Astrocyte of the cerebellum (primary cell): ENCODE measurements at regions not wholly inside any gene's neighbourhood (a gene's known extent, or its start where the extent isn't known, plus 50 kb on each side); places are given as distances from the start of the nearest gene placed in this dataset.
"Not testable (repeated sequence)": the region's sequence is repeated elsewhere in the genome, so short reads cannot be mapped to it uniquely, and the experiment has no call there.

Source experiments
- DNase-seq: peaks from one replicate; pipeline ENCODE4 v3.0.0-alpha.2; 2011; ENCODE audit warnings: low read depth
- H3K4me3 ChIP-seq: 2 replicates; pipeline ENCODE4 v1.5.1; 2011; ENCODE audit warnings: mild to moderate bottlenecking, low read depth, low read length, moderate library complexity
- in situ Hi-C: cut with HindIII; loops from 2 replicates; pipeline ENCODE4 v1.10.0; 2017; ENCODE audit warnings: low sequenced_read_pairs
- TF ChIP-seq, protein P1 (sequence below): IDR thresholded peaks from 2 replicates; pipeline ENCODE4 v1.5.1; 2012; ENCODE audit warnings: low read length, low read depth, moderate library complexity, mild to moderate bottlenecking; ENCODE audit errors: missing control alignments

DNA sequence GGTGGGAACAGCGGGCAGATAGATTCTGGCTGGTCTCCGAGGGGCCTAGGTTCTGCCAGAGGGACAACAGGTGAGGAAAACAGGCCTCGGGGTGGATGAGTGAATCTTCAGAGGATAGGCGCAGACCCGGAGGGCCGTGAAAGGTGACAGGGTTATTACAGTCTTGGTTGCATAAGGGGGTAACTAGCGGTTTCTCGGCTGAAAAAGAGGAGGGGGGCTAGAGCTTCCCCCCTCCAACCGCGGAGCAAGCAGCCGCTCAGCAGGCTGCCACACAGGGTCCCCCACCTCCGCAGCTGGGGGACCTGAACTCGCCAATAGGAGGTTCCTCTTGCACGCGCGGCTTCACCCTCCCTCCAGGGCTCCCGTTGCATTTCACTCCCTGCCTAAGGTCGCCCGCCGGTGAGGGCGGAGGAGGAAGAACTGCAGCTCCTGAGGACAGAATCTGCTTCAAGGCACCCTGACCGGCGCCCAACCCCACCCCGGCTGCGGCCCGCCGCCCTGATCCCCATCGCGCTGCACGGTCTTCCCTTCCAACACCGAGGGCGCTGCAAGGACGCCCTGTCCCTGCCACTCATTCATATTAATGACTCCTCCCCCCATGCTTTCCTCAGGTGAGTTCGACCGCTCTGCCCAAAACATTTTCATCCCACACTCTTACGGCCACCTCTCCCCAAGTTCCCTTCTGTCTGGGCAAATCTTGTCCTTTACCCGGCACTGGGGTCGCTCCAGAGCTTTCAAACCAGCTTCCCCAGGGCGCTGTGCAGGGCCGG, 174.3 kb downstream of the SPATA31A6 start:
- H3K4me3 ChIP-seq, DNase-seq, in situ Hi-C loops: not testable (repeated sequence)

DNA sequence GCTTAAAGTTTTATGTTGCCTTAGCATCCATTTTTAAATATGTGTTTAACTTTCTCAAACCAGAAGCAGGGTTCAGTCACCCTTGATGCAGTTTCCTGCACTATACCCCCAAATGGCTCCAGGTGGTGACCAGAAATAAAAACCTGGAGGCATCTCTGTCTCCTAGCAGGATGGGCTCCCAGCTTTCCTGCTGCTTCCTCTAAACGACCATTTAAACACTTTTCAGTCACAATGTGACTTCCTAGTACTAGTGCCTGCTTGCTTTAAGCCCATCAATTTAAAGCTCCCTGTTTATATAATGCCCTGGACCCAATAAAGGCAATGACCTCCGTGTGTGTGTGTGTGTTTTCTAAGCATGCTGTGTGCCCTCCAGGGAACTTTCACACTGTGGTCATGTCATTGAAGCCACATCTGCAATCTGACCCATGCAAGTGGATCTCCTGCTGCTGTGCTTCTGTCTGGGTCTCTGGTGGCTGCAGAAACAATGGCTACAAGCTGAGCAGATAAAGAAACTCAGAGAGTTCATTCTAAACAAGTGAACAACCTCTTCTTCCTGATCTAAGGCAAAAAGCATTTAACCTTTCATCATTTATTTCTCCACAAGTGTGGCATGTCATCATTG, 175.3 kb downstream of the SPATA31A6 start:
- DNase-seq, in situ Hi-C loops, H3K4me3 ChIP-seq: not testable (repeated sequence)

DNA sequence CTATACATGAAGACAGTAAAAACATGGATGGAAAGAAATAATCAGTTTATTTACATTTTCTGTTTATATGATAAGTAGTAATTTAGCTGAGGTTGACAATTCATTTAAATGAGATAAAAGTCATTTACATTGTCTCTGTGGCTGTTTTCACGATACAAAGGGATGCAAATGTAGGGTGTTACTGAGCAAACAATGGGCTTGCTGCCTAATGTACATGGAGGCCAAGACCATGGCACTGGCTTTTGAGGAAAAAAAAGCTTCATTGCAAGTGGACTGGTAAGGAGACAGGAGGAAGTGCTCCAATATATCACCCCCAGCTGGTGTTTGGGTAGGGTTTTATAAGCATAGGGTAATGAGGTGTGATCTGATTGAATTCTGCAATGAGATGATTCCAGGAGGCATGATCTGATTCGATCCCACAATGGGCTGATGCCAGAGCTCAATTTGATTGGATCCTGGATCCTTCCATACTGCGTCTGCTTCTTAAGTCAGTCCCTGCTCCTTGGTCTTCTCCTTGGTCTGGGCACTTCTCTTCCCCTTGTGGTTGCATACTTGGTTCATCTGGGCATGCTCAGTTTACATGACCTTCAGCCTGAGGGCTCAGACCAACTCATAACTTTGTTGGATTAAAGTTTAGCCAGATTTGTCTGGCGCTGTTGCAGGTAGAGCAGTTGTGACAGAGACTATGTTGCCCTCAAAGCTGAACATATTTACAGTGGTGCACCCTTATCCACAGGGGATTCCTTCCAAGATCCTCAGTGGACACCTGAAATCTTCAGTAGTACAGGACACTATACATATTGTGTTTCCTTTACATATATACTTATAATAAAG, 181.2 kb downstream of the SPATA31A6 start:
- DNase-seq, in situ Hi-C loops, H3K4me3 ChIP-seq: not testable (repeated sequence)

DNA sequence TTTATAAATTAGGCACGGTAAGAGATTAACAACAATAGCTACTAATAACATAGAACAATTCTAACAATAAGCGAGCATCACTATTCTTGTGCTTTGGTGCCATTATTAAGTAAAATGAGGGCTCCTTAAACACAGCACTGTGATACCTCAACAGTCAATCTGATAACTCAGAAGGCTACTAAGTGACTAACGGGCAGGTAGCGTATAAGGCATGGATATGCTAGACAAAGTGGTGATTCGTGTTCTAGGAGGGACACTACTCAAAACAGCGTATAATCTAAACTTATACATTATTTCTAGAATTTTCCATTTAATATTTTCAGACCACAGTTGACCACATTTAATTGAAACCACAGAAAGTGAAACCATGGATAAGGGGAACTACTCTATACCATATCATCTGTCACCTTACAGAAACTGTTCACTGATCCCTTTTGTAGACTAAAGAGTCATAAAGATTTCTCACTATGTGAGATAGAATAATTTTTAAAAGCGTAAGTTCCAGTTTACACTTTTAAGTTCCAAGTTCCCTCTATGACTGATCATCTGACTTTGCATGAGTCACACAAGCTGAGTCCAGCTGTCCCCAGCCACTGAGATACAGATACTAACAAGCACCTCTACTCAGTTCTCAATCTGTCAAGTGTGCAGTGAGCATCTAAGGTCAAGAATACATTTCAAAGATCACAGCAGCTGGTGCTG, 181.9 kb downstream of the SPATA31A6 start:
- H3K4me3 ChIP-seq, DNase-seq, in situ Hi-C loops: not testable (repeated sequence)

DNA sequence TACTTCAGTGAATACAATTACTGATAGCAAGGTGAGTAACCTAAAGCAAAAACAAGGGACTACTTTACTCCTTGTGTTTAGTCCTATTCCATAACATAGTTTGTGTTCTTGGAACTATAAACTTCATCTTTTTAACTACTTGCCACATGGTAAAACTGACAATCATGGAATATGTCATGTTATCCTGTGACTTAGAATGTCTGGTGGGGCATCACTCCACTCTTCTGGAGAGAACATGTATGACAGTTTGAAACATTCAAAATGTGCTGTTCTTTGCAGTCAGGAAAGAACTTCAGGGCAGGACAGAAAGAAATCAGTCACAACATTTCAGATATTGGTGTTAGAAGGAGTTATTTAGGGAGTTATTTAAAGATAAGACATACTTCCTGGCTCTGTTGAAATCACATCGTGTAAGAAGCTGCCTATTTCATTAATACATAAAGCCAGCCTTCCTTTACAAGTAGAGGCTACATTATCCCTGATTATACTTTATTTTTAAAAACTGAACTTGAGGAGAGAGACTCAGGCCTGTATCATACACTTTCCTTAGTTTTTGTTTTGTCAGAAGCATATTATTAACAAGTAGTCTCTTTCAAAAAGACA, 184.9 kb downstream of the SPATA31A6 start:
- in situ Hi-C loops, H3K4me3 ChIP-seq, DNase-seq: not testable (repeated sequence)

DNA sequence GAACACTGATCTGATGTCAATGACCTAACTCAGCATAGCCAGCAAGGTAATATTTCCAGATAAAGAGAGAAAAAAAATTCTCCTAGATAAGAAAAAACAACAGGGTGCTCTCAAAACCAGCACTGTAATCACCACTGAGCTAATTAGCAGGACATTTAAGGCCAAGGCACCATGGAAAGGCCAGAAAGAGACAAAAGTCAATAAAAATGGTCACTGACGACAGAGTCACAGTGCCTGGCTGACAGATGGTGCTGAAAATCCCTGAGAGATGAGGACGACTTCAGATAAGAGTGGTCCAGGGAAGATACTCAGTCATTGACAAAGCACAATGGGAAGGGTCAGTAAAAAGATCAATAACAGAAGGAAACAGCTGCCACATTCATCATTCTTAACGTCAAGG, 186.7 kb downstream of the SPATA31A6 start:
- in situ Hi-C loops, DNase-seq, H3K4me3 ChIP-seq: not testable (repeated sequence)

DNA sequence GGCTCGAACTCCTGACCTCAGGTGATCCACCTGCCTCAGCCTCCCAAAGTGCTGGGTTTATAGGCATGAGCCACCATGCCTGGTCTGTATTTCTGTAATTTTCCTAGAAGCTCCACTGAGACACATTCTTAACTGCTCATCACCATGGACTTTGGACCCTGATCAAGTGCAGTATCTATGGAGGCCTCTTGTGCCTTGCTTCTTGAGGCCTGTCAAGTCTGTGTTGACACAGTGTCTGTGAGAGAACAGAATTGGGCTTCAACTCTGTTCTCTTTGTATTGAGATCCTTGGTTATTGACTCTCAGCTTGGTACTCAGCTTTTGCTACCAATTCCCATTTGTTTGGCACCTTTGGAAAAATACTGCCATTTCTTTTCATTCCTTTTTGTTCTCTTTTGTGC, 188.0 kb downstream of the SPATA31A6 start:
- H3K4me3 ChIP-seq, DNase-seq, in situ Hi-C loops: not testable (repeated sequence)

DNA sequence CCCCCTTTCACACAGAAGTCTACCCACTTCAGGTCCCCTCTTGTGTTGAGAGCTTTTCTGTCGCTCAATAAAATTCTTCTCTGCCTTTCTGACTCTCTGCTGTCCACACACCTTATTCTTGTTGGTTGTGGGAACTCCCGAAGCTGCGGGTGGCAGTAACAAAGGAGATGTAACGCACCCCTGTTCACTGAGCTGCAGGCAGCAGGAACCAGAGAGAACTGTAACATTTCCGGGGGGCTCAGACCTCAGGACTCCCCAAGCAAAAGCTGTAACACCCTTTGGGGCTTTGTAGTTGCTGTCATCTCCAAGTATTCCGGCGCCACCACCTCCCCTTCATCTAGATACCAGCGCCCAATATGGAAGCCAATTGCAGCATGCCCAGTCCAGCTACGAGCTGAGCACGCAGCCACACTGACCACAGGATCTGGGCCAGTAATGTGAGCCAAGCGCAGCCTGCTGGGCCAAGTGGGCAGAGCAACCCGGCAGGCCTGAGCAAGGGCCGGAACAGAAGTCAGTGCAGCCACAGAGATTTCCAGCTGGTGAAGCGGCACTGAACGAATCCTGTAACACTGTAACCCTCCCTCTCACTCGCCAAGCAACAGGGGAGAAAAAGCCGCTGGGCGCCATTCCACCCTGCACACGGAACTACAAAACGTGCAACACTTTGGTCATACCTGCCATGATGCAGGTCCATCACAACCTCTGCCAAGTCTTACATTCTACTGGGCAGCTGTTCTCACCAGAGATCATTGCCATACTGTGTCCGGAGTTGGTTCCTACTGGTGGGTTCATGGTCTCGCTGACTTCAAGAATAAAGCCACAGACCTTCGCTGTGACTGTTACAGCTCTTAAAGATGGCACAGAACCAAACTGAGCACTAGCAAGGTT, 194.3 kb downstream of the SPATA31A6 start:
- H3K4me3 ChIP-seq, in situ Hi-C loops, DNase-seq: not testable (repeated sequence)

DNA sequence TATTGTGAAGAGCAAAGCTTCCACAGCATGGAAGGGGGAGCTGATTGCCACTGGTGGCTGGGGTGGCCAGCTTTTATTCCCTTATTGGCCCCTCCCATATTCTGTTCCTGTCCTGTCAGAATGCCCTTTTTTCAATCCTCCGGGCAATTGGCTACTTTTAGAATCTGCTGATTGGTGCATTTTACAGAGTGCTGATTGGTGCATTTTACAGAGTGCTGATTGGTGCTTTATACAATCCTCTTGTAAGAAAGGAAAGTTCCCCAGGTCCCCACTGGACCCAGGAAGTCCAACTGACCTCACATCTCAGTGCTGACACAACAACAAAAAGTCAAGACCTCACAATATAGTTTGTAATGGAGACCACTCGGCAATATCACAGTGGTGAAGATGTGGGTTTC, 195.0 kb downstream of the SPATA31A6 start:
- TF ChIP-seq, protein P1, sequence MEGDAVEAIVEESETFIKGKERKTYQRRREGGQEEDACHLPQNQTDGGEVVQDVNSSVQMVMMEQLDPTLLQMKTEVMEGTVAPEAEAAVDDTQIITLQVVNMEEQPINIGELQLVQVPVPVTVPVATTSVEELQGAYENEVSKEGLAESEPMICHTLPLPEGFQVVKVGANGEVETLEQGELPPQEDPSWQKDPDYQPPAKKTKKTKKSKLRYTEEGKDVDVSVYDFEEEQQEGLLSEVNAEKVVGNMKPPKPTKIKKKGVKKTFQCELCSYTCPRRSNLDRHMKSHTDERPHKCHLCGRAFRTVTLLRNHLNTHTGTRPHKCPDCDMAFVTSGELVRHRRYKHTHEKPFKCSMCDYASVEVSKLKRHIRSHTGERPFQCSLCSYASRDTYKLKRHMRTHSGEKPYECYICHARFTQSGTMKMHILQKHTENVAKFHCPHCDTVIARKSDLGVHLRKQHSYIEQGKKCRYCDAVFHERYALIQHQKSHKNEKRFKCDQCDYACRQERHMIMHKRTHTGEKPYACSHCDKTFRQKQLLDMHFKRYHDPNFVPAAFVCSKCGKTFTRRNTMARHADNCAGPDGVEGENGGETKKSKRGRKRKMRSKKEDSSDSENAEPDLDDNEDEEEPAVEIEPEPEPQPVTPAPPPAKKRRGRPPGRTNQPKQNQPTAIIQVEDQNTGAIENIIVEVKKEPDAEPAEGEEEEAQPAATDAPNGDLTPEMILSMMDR, result no peak
- no peak for DNase-seq
- in situ Hi-C loops, result no loop called here
- H3K4me3 ChIP-seq, result no peak overlapping the region

DNA sequence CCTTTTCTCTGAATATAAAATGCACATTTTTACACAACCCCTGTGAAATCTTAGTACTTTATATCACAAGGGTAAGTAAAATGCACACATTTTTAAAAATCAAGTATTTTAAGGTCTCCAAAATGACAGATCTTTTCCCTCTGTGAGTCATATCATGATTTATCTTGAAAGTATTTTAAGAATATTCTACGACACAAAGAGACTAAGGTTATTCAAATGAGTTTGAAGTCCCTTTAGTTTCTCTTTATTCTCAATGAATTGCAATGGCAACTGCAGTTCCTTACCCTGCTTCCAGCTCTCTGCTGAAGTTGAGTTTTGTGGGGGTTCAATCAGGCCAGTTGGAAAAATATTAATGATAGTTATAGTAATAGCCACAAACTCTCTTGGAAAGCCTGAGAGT, 196.1 kb downstream of the SPATA31A6 start:
- DNase-seq, in situ Hi-C loops, H3K4me3 ChIP-seq: not testable (repeated sequence)

DNA sequence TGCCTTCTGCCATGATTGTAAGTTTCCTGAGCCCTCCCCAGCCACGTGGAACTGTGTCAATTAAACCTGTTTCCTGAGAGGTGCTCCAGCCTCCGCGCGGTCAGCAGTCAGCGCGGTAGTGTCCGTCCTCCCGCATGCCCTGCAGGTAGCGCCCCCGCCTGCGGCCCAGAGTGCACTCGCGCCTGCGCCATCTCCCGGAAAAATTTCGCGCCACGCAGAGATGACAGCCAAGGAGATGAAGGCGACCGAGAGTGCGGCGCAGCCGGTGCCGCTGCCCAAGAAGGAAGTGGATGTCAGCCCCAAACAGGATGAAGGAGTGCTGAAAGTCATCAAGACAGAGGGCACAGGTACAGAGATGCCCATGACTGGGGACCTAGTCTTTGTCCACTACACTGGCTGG, 201.1 kb downstream of the SPATA31A6 start:
- H3K4me3 ChIP-seq, in situ Hi-C loops, DNase-seq: not testable (repeated sequence)

DNA sequence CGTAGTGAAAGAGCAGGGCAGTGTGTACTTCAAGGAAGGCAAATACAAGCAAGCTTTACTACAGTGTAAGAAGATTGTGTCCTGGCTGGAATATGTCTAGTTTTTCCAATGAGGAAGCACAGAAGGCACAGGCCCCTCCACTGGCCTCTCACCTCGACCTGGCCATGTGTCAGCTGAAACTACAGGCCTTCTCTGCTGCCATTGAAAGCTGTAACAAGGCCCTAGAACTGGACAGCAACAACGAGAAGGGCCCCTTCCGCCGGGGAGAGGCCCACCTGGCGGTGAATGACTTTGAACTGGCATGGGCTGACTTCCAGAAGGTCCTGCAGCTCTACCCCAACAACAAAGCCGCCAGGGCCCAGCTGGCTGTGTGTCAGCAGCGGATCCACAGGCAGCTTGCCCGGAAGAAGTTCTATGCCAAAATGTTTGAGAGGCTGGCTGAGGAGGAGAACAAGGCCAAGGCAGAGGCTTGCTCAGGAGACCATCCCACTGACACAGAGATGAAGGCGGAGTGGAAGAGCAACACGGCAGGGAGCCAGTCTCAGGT, 202.2 kb downstream of the SPATA31A6 start:
- DNase-seq, H3K4me3 ChIP-seq, in situ Hi-C loops: not testable (repeated sequence)
